HTR-8/SVneo (cell line): ENCODE measurements at regions not wholly inside any gene's neighbourhood (a gene's known extent, or its start where the extent isn't known, plus 50 kb on each side); places are given as distances from the start of the nearest gene placed in this dataset.
"Not testable (repeated sequence)": the region's sequence is repeated elsewhere in the genome, so short reads cannot be mapped to it uniquely, and the experiment has no call there.

Experiments used
- DNase-seq: peaks from one replicate; pipeline ENCODE4 v3.0.0; 2011; ENCODE audit warnings: low spot score, mixed read lengths; ENCODE audit not compliant: insufficient read length
- FAIRE-seq: peaks from 2 replicates; lab custom pipeline; 2011; peaks lifted over from hg19 to GRCh38; lab: Jason Lieb, UNC

DNA sequence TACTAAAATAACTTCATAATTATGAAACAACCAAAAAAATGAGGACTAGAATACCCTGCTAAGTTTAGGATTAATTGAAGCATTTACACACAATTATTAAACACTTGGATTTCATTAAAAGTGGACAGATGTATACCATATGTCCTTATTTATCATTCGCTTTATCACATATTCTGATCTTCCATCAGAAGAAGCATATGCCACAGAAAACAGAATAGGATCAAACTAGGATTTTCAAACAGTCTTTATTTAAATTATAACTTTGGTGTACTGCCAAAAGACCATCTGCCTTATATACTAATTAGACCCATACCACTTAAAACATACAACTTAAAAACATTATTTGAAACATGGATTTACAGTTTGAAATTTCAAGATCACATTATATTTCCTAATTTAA is 727.1 kb upstream of the KLHL1 start:
- DNase-seq (no peak), FAIRE-seq (no peak)

- no peak for DNase-seq
- FAIRE-seq: no peak
Observed at GRCh38 chr13:70829748-70830147, 721.5 kb upstream of the KLHL1 start.

DNA sequence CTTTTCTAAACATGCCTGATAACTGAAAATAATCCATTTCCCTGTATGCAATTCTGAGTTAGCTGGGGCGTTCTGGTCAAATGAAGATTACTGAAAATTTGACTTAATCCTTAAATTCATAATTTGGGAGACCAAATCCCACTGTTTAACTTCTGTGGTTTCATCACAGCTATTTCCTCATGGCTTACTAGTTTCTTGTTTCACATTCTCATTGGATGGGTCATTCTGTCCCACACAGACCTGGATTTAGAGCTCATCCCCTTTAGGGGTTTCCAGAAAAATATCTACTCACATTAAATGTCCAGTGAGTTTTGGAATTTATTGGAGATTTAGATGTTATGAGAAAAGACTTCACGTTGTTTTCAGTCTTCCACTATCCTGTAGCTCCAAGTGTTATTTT is 709.3 kb upstream of the KLHL1 start:
- FAIRE-seq (no peak), DNase-seq (no peak)

- no peak for FAIRE-seq
- DNase-seq: no peak
Observed at GRCh38 chr13:70816853-70817252, 708.6 kb upstream of the KLHL1 start.

GRCh38 chr13:70814684-70815083 is 706.4 kb upstream of the KLHL1 start:
- DNase-seq: no peak
- FAIRE-seq: no peak

GRCh38 chr13:70812481-70812880 is 704.2 kb upstream of the KLHL1 start:
- FAIRE-seq (no peak), DNase-seq (no peak)

GRCh38 chr13:70809588-70809987 is 701.3 kb upstream of the KLHL1 start:
- DNase-seq: no peak
- FAIRE-seq: no peak

DNA sequence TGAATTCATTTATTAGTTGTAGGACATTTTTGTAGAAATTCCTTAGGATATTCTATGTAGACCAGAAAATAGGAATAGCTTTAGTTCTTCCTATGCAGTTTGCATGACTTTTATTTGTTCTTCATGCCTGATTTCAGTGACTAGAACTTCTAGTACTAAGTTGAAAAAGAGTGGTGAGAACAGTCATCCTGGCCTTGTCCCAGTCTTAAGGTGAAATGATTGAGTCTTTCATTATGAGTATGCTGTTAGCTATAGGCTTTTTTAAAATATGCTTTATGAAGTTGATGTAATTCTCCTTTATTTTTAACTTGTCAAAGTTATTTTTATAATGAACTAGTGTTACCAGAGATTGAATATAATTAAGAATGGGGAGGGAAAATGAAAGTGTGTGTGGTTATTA is 690.1 kb upstream of the KLHL1 start:
- FAIRE-seq: no peak
- no peak for DNase-seq

DNA sequence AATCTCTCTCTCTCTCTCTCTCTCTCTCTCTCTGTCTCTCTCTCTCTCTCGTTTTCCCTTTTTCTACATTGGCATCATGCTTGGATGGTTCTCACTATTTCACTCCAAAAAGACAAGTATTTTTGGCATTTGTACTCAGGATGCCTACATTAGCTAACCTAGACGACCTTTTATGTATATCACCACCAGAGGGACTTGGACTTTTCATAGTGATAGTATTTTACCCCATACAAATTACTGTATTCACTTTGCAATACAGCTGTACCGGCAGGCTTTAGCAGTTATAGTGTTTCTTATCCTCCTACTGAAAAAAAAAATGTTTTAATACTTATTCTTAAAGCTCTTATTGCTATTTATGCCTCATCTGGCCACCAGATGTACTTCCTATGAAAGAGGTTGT is 687.2 kb upstream of the KLHL1 start:
- no peak for FAIRE-seq

GRCh38 chr13:70792121-70792520 is 683.9 kb upstream of the KLHL1 start:
- DNase-seq (no peak), FAIRE-seq (no peak)

More for the DNA sequence above, 687.2 kb upstream of the KLHL1 start:
- DNase-seq: no peak

DNA sequence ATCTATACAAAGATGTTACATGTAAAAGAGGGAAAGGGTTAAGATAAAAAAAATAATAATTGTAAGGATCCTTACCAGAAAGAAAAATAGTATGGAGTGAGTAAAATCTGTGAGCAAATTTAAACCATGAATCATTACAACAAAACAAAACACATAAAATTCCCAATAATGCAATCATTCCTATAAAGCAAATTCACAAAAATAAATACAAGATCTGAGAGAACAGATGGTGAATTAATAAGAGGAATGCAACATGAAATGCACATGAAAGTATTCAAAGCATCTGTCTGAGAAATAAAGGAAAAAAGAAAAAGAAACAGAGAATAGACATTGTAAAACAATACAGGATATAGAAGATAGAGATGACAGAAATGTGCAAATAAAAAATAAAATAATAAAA is 681.5 kb upstream of the KLHL1 start:
- FAIRE-seq (no peak), DNase-seq (no peak)

DNA sequence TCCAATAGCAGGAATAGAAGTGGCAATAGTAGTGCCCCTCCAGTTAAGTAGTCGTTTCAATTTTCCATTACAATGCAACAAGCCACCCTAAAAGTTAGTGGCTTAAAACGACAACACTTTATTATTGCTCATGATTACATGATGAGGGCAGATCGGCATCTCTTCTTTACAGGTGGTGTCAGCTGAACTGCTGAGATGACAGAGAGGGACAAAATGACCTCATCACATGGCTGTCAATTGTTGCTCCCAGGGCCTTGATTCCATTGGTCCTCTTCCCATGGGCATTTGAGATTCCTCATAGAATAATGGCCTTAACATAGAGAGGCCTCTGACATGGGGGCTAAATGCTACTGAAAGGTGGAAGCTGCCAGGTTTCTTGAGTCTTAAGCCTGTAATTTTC is 679.8 kb upstream of the KLHL1 start:
- DNase-seq (no peak), FAIRE-seq (no peak)

- FAIRE-seq: no peak
- DNase-seq: no peak
Observed at GRCh38 chr13:70784207-70784989, 676.1 kb upstream of the KLHL1 start.

DNA sequence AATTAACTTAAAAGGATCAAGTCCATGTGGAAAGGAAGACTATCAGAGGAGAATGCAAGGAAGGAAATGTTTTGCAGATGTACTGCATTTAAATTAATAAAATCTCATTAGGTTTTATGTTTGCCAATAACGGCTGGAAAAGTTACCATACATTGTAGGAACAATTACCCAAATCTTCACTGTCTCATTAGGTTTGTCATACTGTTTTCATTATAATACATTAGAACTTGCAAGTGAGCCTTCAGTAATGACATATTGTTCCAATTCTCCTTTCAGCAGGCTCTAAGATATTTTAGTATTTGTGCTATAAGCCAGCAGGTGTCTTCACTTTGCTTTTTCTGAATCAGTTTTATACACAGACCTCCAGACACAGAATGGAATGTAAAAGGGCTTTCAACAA is 661.6 kb upstream of the KLHL1 start:
- FAIRE-seq: no peak

DNA sequence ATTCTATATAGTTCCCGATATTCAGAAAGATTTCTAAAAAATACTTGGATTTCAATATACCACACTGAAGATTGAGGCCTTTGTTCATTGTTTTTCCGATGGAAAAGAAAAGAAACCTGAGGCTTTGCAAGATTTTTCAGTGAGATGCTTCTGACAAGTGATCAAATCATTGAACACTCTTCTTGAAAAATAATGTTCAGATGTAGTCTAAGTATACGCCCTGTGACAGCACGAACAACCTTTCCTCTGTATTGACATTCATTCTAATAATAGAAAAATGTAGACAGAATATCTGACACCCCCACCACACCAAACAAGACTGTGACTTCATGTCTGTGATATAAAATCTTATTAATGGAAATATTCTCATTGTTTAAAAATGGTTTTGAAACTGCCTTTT is 650.7 kb upstream of the KLHL1 start:
- no peak for DNase-seq
- FAIRE-seq: no peak

More for the DNA sequence above, 661.6 kb upstream of the KLHL1 start:
- DNase-seq: no peak

DNA sequence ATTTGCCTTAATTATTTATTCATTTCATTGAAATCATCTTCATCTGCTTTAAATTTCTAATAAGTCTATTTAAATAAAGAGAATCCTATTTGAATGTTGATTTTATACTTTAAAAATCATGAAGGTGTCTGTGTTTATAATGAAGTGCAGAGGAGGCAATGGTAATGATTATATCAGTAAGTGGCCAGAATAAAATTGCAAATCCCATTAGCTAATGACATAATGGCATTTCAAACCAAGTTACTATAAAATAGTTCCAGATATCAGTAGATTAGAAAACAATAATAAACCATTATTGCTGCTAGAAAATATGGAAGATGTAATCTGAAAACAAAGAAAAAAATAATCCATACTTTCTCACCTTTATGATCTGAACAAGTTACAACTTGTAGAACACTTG is 647.8 kb upstream of the KLHL1 start:
- no peak for FAIRE-seq
- DNase-seq: no peak

DNA sequence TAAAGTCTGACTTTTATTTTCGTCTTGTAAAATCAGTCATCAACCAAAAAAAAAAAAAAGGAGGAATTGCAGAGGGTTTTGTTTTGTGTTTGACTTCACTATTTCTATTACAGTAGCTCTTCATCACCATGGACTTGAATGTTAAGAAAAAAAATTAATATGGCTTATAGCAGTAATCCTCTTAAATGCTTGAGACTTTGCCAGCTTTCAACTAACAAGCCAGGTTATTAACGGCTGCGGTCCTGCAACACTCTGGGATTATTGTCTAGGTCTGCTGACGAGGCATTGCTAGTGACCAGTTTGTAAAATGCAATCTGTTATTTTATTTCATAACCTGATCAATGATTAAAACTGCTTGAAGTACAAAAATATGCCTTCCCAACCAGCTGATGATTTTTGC is 647.2 kb upstream of the KLHL1 start:
- no peak for FAIRE-seq
- no peak for DNase-seq

- FAIRE-seq (no peak), DNase-seq (no peak)
Observed at GRCh38 chr13:70747262-70747661, 639.0 kb upstream of the KLHL1 start.

DNA sequence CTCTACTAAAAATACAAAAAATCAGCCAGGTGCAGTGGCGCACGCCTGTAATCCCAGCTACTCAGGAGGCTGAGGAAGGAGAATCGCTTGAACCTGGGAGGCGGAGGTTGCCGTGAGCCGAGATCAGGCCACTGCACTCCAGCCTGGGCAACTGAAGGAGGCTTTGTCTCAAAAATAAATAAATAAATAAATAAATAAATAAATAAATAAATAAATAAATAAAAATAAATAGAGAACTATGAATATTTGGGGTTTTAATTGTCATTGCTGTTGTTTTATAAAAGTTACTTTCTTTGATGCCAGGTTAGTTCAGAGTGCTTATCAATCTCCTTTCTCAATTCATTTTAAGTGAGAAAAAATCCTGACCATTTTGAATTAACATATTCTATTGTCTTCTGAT is 638.2 kb upstream of the KLHL1 start:
- FAIRE-seq: not testable (repeated sequence)

DNA sequence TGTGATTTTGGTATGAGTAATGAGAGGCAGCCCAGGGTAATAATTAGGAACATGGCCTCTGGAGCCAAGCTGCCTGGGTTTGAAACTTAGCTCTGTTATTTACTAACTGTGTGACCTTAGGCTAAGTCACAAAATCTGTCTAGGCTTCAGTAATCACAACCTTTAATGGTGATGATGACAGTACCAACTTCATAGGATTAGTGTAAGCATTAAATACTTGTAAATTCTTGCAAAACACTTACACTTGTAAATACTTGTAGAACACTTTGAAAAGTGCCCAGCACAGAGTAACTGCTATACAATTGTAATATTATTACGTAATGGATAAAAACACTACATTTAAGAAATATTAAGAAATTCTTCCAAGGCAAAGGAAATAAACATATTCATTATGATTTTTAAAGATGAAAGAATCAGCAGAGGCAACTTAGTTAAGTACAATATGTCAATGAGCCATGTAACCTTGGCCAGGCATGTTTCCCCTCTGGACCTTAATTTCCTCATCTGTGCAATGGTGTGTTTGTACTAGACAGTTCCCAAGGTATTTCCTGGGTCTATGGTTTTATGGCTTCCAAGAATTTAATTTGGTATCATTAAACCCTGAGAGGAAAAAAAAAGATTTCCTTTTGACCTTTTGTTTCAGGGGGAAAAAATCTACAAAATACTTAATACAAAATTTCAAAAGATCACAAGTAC is 628.5 kb upstream of the KLHL1 start:
- FAIRE-seq (no peak), DNase-seq (no peak)

More for the DNA sequence above, 638.2 kb upstream of the KLHL1 start:
- DNase-seq: not testable (repeated sequence)

GRCh38 chr13:70732611-70733010 is 624.4 kb upstream of the KLHL1 start:
- DNase-seq (no peak), FAIRE-seq (no peak)

GRCh38 chr13:70729369-70729768 is 621.1 kb upstream of the KLHL1 start:
- FAIRE-seq (no peak), DNase-seq (no peak)
